Astrocyte of the spinal cord (primary cell): ENCODE measurements at regions not wholly inside any gene's neighbourhood (a gene's known extent, or its start where the extent isn't known, plus 50 kb on each side); places are given as distances from the start of the nearest gene placed in this dataset.

Experiments used
- DNase-seq: peaks from one replicate; pipeline ENCODE4 v3.0.0; 2011; ENCODE audit warnings: low read depth, low spot score
- H3K4me3 ChIP-seq: 2 replicates; pipeline ENCODE4 v1.5.1; 2011; ENCODE audit warnings: low read depth, mild to moderate bottlenecking, low read length, moderate library complexity
- CTCF ChIP-seq: IDR thresholded peaks from 2 replicates; pipeline ENCODE4 v1.5.1; 2012; ENCODE audit warnings: low read depth, mild to moderate bottlenecking, low read length, inconsistent platforms
- in situ Hi-C: cut with HindIII; loops from 2 replicates; pipeline ENCODE4 v1.10.0; 2017; ENCODE audit warnings: low sequenced_read_pairs

- no peak overlapping the region for H3K4me3 ChIP-seq
- no peak for DNase-seq
- in situ Hi-C loops = no loop called here
- TF ChIP-seq CTCF = no peak
Observed at GRCh38 chrX:69290292-69290691, 125.0 kb upstream of the PJA1 start.

- no peak for TF ChIP-seq CTCF
- H3K4me3 ChIP-seq = no peak overlapping the region
- in situ Hi-C loops = no loop called here
- no peak for DNase-seq
Observed at GRCh38 chrX:69289793-69290123, 124.5 kb upstream of the PJA1 start.

GRCh38 chrX:69289046-69289792 lies 124.0 kb upstream of the PJA1 start:
- DNase-seq = no peak
- no peak for TF ChIP-seq CTCF
- H3K4me3 ChIP-seq = no peak overlapping the region
- in situ Hi-C loops = no loop called here

GRCh38 chrX:69287095-69287494 lies 121.8 kb upstream of the PJA1 start:
- no peak overlapping the region for H3K4me3 ChIP-seq
- no peak for DNase-seq
- no peak for TF ChIP-seq CTCF
- in situ Hi-C loops = no loop called here

GRCh38 chrX:69286565-69286906 lies 121.3 kb upstream of the PJA1 start:
- in situ Hi-C loops = no loop called here
- TF ChIP-seq CTCF = no peak
- no peak overlapping the region for H3K4me3 ChIP-seq
- no peak for DNase-seq

- TF ChIP-seq CTCF = peak; percentile 88
- DNase-seq = peak; percentile 5
- in situ Hi-C loops = no loop called here
- H3K4me3 ChIP-seq = peak overlapping the region; percentile 37
Observed at GRCh38 chrX:69285881-69286564, 120.8 kb upstream of the PJA1 start.
